ENCODE measurements at regions not wholly inside any gene's neighbourhood (a gene's known extent, or its start where the extent isn't known, plus 50 kb on each side); places are given as distances from the start of the nearest gene placed in this dataset.

DNA sequence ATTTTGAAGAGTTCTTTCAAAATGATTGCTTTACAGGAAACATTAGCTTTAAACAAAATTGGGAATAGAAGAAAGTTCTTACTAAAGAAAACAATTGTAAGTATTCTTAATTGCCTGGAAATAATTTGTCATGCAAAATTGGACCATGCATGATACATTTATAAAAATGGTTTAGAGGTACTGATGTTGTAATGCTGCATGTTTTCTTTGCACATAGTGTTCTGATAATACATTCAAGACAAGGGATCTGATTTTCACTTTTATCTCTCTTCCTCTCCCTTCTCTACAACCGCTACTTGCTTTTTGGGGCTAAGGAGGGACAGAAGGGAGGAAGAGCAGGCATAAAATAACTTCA lies 211.6 kb upstream of the MPDZ start:
- no peaks in the 10 kb centered on the region for H3K36me3 ChIP-seq (ENCODE audit: insufficient read depth, low read length)
- H3K9me3 ChIP-seq (ENCODE audit: low read depth, low read length): no peaks in the 10 kb centered on the region
- no peak for TF ChIP-seq POLR2AphosphoS5 (IDR thresholded peaks at IDR 0.05; ENCODE audit: borderline replicate concordance, low read depth, low read length)
- TF ChIP-seq FOXP2 (optimal IDR thresholded peaks at IDR 0.05; ENCODE audit: control extremely low read depth, extremely low read length, insufficient read depth): no peak
- TF ChIP-seq EZH2 (IDR thresholded peaks at IDR 0.05): no peak
- H3K9ac ChIP-seq (ENCODE audit: insufficient read length): no peak overlapping the region
- H3K4me3 ChIP-seq: no peak overlapping the region
- no peak overlapping the region for H3K27ac ChIP-seq
- no peak for DNase-seq (ENCODE audit: low read depth, low spot score)

DNA sequence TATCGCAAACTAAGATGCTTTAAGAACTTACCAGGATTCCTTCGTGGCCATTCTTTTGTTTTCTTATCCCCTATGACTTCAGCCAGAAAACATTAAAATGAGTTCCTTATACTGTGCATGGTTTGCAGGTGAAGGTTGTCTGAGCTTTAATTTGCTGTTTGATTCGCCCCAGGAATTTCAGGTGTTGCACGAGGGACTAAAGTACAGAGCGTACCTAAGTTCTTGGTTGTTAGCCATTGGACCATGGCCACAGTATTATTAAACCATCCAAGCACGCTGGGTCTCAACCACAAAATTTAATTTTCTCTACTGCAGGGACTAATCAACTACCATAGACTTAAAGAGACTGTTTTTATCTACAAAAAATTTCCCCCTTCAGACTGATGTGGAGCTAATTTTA lies 208.4 kb upstream of the MPDZ start:
- no peak overlapping the region for H3K9ac ChIP-seq (ENCODE audit: insufficient read length)
- DNase-seq (ENCODE audit: low read depth, low spot score): no peak
- H3K4me3 ChIP-seq: no peak overlapping the region
- no peaks in the 10 kb centered on the region for H3K36me3 ChIP-seq (ENCODE audit: insufficient read depth, low read length)
- no peak overlapping the region for H3K27ac ChIP-seq
- TF ChIP-seq FOXP2 (optimal IDR thresholded peaks at IDR 0.05; ENCODE audit: control extremely low read depth, extremely low read length, insufficient read depth): no peak
- no peak for TF ChIP-seq EZH2 (IDR thresholded peaks at IDR 0.05)
- no peak for TF ChIP-seq POLR2AphosphoS5 (IDR thresholded peaks at IDR 0.05; ENCODE audit: borderline replicate concordance, low read depth, low read length)
- no peaks in the 10 kb centered on the region for H3K9me3 ChIP-seq (ENCODE audit: low read depth, low read length)

DNA sequence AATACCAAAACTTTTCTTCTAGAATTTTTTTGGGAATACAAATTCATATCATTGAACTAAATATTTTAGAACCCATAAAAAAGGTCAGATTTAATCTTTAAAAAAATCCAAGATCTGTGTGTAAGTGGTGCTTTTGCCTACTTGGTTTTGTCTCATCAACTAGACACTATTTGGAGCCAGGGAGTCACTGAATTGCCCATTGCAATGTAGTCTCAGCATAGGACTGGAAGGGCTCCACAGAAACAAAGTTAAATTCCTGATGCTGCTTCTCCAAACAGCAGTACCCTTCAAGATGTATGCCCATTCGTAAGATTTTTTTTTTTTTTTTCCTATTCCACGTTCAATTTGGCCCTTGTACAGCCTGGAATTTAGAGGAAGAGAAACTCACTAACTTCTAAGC lies 208.0 kb upstream of the MPDZ start:
- DNase-seq (ENCODE audit: low read depth, low spot score): no peak
- H3K27ac ChIP-seq: no peak overlapping the region
- no peaks in the 10 kb centered on the region for H3K9me3 ChIP-seq (ENCODE audit: low read depth, low read length)
- no peak for TF ChIP-seq POLR2AphosphoS5 (IDR thresholded peaks at IDR 0.05; ENCODE audit: borderline replicate concordance, low read depth, low read length)
- H3K4me3 ChIP-seq: no peak overlapping the region
- H3K9ac ChIP-seq (ENCODE audit: insufficient read length): no peak overlapping the region
- H3K36me3 ChIP-seq (ENCODE audit: insufficient read depth, low read length): no peaks in the 10 kb centered on the region

DNA sequence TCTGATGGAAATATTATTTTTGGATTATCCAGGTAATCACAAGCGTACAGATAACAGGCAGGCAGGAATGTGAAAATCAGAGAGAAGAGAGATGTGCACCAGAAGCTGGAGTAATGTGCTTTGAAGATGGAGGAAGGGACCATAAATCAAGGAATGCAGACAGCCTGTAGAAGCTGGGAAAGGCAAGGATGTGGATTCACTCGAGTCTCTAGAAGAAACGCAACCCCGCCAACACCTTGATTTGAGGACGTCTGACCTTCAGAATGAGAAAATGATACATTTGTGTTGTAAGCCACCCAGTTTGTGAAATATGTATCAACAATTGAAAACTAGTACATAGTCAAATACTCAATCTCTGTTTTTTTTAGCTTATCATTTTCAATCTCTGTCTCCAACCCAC lies 207.6 kb upstream of the MPDZ start:
- Histone ChIP-seq H3K9ac (ENCODE audit: insufficient read length) (no peak overlapping the region), H3K36me3 (ENCODE audit: insufficient read depth, low read length) (no peaks in the 10 kb centered on the region), H3K27ac (no peak overlapping the region), H3K9me3 (ENCODE audit: low read depth, low read length) (no peaks in the 10 kb centered on the region), H3K4me3 (no peak overlapping the region)
- DNase-seq (ENCODE audit: low read depth, low spot score): no peak
- TF ChIP-seq EZH2 (IDR thresholded peaks at IDR 0.05) (no peak), POLR2AphosphoS5 (IDR thresholded peaks at IDR 0.05; ENCODE audit: borderline replicate concordance, low read depth, low read length) (no peak), FOXP2 (optimal IDR thresholded peaks at IDR 0.05; ENCODE audit: control extremely low read depth, extremely low read length, insufficient read depth) (no peak)

DNA sequence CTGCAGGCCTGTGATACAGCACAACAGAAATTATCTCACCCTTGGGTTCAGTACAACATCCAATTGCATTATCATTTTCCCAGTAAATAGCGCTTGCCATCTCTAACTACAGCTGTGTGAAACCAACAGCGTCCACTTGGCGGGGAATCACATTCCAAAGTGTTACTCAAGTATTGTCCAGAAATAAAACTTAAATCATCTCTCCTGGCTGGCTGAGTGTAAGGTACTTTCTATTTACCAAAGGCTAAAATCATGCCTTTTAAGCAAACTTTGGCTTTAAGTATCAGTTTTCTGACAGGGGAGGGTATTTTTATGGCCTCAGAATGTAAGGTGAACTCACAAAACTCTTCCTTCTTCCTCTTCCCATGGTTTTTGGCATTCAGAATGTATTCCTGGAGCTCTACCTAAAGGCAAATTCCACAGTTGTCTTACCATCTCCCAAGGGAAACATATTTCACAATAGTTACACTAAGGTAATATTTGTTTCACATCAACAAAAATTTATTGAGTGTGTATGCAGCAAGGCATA lies 205.6 kb upstream of the MPDZ start:
- TF ChIP-seq POLR2AphosphoS5 (IDR thresholded peaks at IDR 0.05; ENCODE audit: borderline replicate concordance, low read depth, low read length) (no peak), EZH2 (IDR thresholded peaks at IDR 0.05) (no peak), FOXP2 (optimal IDR thresholded peaks at IDR 0.05; ENCODE audit: control extremely low read depth, extremely low read length, insufficient read depth) (no peak)
- no peaks in the 10 kb centered on the region for H3K9me3 ChIP-seq (ENCODE audit: low read depth, low read length)
- H3K9ac ChIP-seq (ENCODE audit: insufficient read length): no peak overlapping the region
- H3K4me3 ChIP-seq: no peak overlapping the region
- no peaks in the 10 kb centered on the region for H3K36me3 ChIP-seq (ENCODE audit: insufficient read depth, low read length)
- H3K27ac ChIP-seq: no peak overlapping the region
- no peak for DNase-seq (ENCODE audit: low read depth, low spot score)

DNA sequence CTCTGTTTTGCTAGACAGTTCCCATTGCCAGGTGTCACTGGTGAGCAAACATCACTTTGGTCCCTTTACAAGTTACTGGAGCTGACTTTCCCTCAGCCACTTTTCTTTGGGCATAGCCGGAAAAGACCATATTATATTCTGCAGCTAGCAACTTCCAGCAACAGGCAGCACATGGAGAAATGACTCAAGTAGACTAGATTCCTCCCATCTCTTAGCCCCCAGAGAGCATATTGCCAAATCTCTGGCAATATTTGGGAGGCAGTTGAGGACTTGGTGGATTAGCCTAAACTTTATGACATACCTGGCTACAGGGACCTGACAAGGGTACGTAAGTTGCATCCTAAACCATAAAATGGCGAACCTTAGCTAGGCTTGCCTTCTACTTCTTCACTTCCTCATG lies 204.7 kb upstream of the MPDZ start:
- Histone ChIP-seq H3K9me3 (ENCODE audit: low read depth, low read length) (no peaks in the 10 kb centered on the region), H3K27ac (no peak overlapping the region), H3K9ac (ENCODE audit: insufficient read length) (no peak overlapping the region), H3K36me3 (ENCODE audit: insufficient read depth, low read length) (no peaks in the 10 kb centered on the region), H3K4me3 (no peak overlapping the region)
- DNase-seq (ENCODE audit: low read depth, low spot score): no peak
- TF ChIP-seq EZH2 (IDR thresholded peaks at IDR 0.05): no peak
- no peak for TF ChIP-seq POLR2AphosphoS5 (IDR thresholded peaks at IDR 0.05; ENCODE audit: borderline replicate concordance, low read depth, low read length)
- no peak for TF ChIP-seq FOXP2 (optimal IDR thresholded peaks at IDR 0.05; ENCODE audit: control extremely low read depth, extremely low read length, insufficient read depth)

DNA sequence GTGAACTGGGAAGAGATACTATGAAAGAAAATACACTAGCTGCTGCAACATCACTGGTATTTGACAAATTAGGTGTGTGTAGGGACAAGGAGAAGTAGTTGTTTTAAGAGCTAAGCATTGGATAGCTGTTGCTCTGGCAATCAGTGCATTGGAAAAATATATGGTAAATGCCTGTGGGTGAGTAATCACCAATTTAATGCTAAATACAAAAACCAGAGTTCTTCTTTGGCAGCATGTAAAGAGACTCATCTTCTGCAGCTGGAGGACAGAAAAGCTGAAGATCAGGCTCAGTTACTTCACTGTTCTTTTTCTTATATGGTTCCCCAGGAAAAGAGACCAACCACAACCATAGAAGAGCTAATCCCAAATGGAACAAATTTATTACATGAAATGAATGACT lies 201.8 kb upstream of the MPDZ start:
- Histone ChIP-seq H3K9ac (ENCODE audit: insufficient read length) (no peak overlapping the region), H3K9me3 (ENCODE audit: low read depth, low read length) (no peaks in the 10 kb centered on the region), H3K4me3 (no peak overlapping the region), H3K27ac (no peak overlapping the region), H3K36me3 (ENCODE audit: insufficient read depth, low read length) (no peaks in the 10 kb centered on the region)
- no peak for DNase-seq (ENCODE audit: low read depth, low spot score)
- TF ChIP-seq POLR2AphosphoS5 (IDR thresholded peaks at IDR 0.05; ENCODE audit: borderline replicate concordance, low read depth, low read length) (no peak), FOXP2 (optimal IDR thresholded peaks at IDR 0.05; ENCODE audit: control extremely low read depth, extremely low read length, insufficient read depth) (no peak), EZH2 (IDR thresholded peaks at IDR 0.05) (no peak)

DNA sequence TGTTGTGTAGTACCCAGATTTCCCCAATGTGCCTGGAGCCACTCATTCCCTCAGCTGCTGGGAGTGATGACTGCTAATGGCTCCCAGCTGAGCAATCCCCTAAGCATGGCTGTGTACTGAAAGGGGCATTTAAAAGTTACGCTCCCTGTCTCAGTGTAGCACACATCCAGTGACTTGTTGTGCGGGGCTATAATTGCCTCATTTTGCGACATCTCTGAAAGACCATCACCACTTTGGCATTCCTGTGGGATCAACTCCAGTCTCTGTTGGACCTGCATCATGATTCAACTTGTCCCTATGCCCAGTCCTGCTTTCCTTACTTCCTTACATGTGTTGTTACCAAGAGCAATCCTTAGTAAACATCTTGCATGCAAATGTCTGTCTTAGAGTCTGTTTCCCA lies 201.2 kb upstream of the MPDZ start:
- no peak overlapping the region for H3K9ac ChIP-seq (ENCODE audit: insufficient read length)
- no peak for TF ChIP-seq POLR2AphosphoS5 (IDR thresholded peaks at IDR 0.05; ENCODE audit: borderline replicate concordance, low read depth, low read length)

DNA sequence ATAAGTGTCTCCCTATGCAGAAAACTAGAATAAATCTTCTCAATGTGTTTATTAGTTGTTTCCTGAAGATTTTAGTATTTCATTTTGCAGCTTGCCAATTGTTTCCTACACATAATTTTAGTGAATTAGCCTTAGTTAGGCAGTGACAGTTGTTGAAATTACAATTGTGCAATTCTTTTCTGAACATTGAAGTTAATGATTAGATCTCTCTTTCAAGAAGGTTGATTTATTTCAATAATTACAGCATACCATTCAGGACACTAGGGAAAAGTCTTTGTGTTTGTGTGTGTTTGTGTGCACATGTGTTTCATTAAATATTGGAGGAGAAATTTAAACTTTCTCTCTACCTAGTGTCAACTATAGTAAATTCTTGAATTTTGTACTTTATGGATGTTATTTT lies 199.6 kb upstream of the MPDZ start:
- no peak for TF ChIP-seq FOXP2 (optimal IDR thresholded peaks at IDR 0.05; ENCODE audit: control extremely low read depth, extremely low read length, insufficient read depth)
- TF ChIP-seq EZH2 (IDR thresholded peaks at IDR 0.05): no peak
- no peak for TF ChIP-seq POLR2AphosphoS5 (IDR thresholded peaks at IDR 0.05; ENCODE audit: borderline replicate concordance, low read depth, low read length)
- H3K27ac ChIP-seq: no peak overlapping the region
- H3K4me3 ChIP-seq: no peak overlapping the region
- H3K9ac ChIP-seq (ENCODE audit: insufficient read length): no peak overlapping the region
- DNase-seq (ENCODE audit: low read depth, low spot score): no peak
- no peaks in the 10 kb centered on the region for H3K36me3 ChIP-seq (ENCODE audit: insufficient read depth, low read length)
- no peaks in the 10 kb centered on the region for H3K9me3 ChIP-seq (ENCODE audit: low read depth, low read length)

More for the DNA sequence above, 201.2 kb upstream of the MPDZ start:
- DNase-seq (ENCODE audit: low read depth, low spot score): no peak
- H3K9me3 ChIP-seq (ENCODE audit: low read depth, low read length): no peaks in the 10 kb centered on the region
- no peak overlapping the region for H3K4me3 ChIP-seq
- H3K27ac ChIP-seq: no peak overlapping the region
- no peaks in the 10 kb centered on the region for H3K36me3 ChIP-seq (ENCODE audit: insufficient read depth, low read length)

All from SK-N-MC (cell line).